ENCODE measurements at regions not wholly inside any gene's neighbourhood (a gene's known extent, or its start where the extent isn't known, plus 50 kb on each side); places are given as distances from the start of the nearest gene placed in this dataset.

DNA sequence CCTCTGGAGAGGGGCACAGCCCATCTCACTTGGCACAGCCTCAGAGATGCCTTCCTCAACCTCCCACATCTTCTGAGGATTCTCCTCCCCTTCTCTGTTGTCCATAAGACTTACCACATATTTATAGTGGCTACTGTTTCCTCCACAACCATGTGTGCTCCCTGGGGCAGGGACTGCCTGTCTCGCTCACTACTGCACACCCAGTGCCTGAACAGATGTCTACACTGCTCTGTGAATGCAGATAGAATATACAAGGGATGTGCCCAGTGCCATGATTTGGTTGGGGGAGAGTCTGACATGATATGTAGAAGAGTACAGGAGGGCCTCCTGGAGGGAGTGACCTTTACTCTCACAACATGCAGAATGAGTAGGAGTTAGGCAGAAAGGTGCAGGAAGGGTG lies 67.3 kb upstream of the ANO1 start:
- Histone ChIP-seq H3K4me1 (no peaks in the 10 kb centered on the region), H3K36me3 (no peaks in the 10 kb centered on the region), H3K4me3 (no peak overlapping the region), H3K9me3 (no peaks in the 10 kb centered on the region), H3K27me3 (no peaks in the 10 kb centered on the region), H3K27ac (no peak overlapping the region)
- DNase-seq: no peak
- WGBS, 2 donors (ENCODE audit: low coverage in 1 of 2): 80% methylated on average over 1 of the region's 1 CpG; no CpG with 5 or more reads in 1 of the 2 donors
- in situ Hi-C loops (cut with MboI; ENCODE audit: low pct_ligation_motif_present in 1 of 4, low pct_unique_long_range_greater_than_20kb in 1 of 4, low sequenced_read_pairs in 3 of 4) (no loop called here), intact Hi-C loops (cut with DNase I; ENCODE audit: low total_unique reads) (no loop called here)
- TF ChIP-seq POLR2AphosphoS5 (IDR thresholded peaks at IDR 0.05) (no peak), EP300 (IDR thresholded peaks at IDR 0.05; ENCODE audit: low read depth) (no peak), POLR2A (IDR thresholded peaks at IDR 0.05) (no peak), CTCF (IDR thresholded peaks at IDR 0.05) (no peak)

GRCh38 chr11:70012134-70012733 lies 65.9 kb upstream of the ANO1 start:
- intact Hi-C loops (cut with DNase I; ENCODE audit: low total_unique reads): no loop called here
- no peak for TF ChIP-seq POLR2A (IDR thresholded peaks at IDR 0.05)
- no peak for TF ChIP-seq EP300 (IDR thresholded peaks at IDR 0.05; ENCODE audit: low read depth)
- TF ChIP-seq POLR2AphosphoS5 (IDR thresholded peaks at IDR 0.05): no peak
- no peak for TF ChIP-seq CTCF (IDR thresholded peaks at IDR 0.05)
- H3K36me3 ChIP-seq: no peaks in the 10 kb centered on the region
- H3K27me3 ChIP-seq: no peaks in the 10 kb centered on the region
- 56 to 77% methylated on average over 2 of the region's 2 CpGs for WGBS, 2 donors (ENCODE audit: low coverage in 1 of 2)
- H3K9me3 ChIP-seq: no peaks in the 10 kb centered on the region
- H3K4me1 ChIP-seq: no peaks in the 10 kb centered on the region
- no peak overlapping the region for H3K27ac ChIP-seq
- no peak for DNase-seq
- H3K4me3 ChIP-seq: no peak overlapping the region
- in situ Hi-C loops (cut with MboI; ENCODE audit: low pct_ligation_motif_present in 1 of 4, low pct_unique_long_range_greater_than_20kb in 1 of 4, low sequenced_read_pairs in 3 of 4): no loop called here

GRCh38 chr11:70014291-70014690 lies 63.8 kb upstream of the ANO1 start:
- no peaks in the 10 kb centered on the region for H3K27me3 ChIP-seq
- intact Hi-C loops (cut with DNase I; ENCODE audit: low total_unique reads): no loop called here
- WGBS, 2 donors (ENCODE audit: low coverage in 1 of 2): 89 to 97% methylated on average over 5 to 11 of the region's 11 CpGs
- H3K36me3 ChIP-seq: no peaks in the 10 kb centered on the region
- in situ Hi-C loops (cut with MboI; ENCODE audit: low pct_ligation_motif_present in 1 of 4, low pct_unique_long_range_greater_than_20kb in 1 of 4, low sequenced_read_pairs in 3 of 4): no loop called here
- H3K4me1 ChIP-seq: no peaks in the 10 kb centered on the region
- no peak for TF ChIP-seq EP300 (IDR thresholded peaks at IDR 0.05; ENCODE audit: low read depth)
- no peak overlapping the region for H3K27ac ChIP-seq
- H3K4me3 ChIP-seq: no peak overlapping the region
- no peaks in the 10 kb centered on the region for H3K9me3 ChIP-seq
- DNase-seq: no peak

DNA sequence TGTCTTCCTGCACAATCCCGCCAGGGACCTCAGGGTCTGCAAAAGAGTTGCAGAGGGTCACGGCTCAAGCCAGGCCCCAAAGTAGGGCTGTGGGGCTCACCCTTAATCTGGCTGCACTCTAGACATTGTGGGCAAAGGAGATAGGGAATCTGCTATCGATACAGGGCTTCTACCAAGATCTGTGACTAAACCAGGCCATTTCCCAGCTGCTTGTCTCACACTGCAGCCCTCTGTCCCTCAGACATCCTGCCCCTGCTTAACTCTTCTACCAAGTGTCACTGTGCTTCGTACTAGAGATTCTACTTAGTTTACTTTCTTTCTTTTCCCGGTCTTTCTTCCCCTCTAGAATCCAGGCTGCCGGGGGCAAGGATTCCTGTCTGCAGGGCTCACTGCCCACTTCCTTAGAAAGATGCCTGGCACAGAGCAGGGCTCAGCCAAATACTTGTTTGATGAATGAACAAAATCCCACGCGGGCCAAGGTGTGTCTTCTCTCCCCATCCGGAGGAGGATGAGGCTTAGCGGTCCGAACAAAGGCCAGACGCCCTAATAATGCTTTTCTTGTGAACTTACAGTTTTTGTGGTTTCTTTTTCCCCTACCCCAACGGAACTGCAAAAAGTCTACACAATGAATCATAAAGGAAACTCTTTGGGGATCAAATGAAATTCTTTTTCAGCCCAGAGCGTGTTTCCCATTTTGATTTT lies 61.3 kb upstream of the ANO1 start:
- H3K27me3 ChIP-seq: no peaks in the 10 kb centered on the region
- H3K36me3 ChIP-seq: no peaks in the 10 kb centered on the region
- no peak overlapping the region for H3K27ac ChIP-seq
- H3K9me3 ChIP-seq: no peaks in the 10 kb centered on the region
- in situ Hi-C loops (cut with MboI; ENCODE audit: low pct_ligation_motif_present in 1 of 4, low pct_unique_long_range_greater_than_20kb in 1 of 4, low sequenced_read_pairs in 3 of 4): no loop called here
- intact Hi-C loops (cut with DNase I; ENCODE audit: low total_unique reads): no loop called here
- DNase-seq: no peak
- H3K4me1 ChIP-seq: no peaks in the 10 kb centered on the region
- no peak for TF ChIP-seq POLR2A (IDR thresholded peaks at IDR 0.05)
- TF ChIP-seq POLR2AphosphoS5 (IDR thresholded peaks at IDR 0.05): no peak
- TF ChIP-seq CTCF (IDR thresholded peaks at IDR 0.05): no peak
- no peak for TF ChIP-seq EP300 (IDR thresholded peaks at IDR 0.05; ENCODE audit: low read depth)
- no peak overlapping the region for H3K4me3 ChIP-seq
- 54 to 58% methylated on average over 12 to 13 of the region's 14 CpGs for WGBS, 2 donors (ENCODE audit: low coverage in 1 of 2)
